ENCODE measurements at regions not wholly inside any gene's neighbourhood (a gene's known extent, or its start where the extent isn't known, plus 50 kb on each side); places are given as distances from the start of the nearest gene placed in this dataset.
"Not testable (repeated sequence)": the region's sequence is repeated elsewhere in the genome, so short reads cannot be mapped to it uniquely, and the experiment has no call there.

DNA sequence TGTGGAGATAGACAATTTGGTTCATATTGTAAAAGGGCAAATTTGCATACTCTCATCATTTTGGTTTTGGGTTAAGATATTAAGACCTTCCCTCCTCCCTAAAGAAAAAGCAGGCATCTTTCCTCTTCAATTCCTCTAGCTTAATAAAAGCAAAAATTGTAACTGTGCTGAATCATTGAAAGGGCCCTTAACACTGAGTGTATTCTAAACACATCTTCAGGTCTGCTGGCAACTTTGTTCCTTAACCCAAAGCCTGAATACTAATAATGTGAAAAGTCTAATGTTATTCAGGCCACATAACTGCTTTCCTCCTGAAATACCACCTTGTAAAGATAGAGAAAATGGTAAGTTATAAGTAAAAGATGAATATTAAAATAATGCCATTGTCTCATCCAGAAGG is 1200.5 kb upstream of the FAM98A start:
- Histone ChIP-seq H3K4me1 (no peaks in the 10 kb centered on the region), H3K36me3 (no peaks in the 10 kb centered on the region), H3K4me3 (no peak overlapping the region), H3K9me3 (no peaks in the 10 kb centered on the region), H3K27me3 (no peaks in the 10 kb centered on the region), H3K27ac (no peak overlapping the region)
- no peak for ATAC-seq
- TF ChIP-seq, protein P1, sequence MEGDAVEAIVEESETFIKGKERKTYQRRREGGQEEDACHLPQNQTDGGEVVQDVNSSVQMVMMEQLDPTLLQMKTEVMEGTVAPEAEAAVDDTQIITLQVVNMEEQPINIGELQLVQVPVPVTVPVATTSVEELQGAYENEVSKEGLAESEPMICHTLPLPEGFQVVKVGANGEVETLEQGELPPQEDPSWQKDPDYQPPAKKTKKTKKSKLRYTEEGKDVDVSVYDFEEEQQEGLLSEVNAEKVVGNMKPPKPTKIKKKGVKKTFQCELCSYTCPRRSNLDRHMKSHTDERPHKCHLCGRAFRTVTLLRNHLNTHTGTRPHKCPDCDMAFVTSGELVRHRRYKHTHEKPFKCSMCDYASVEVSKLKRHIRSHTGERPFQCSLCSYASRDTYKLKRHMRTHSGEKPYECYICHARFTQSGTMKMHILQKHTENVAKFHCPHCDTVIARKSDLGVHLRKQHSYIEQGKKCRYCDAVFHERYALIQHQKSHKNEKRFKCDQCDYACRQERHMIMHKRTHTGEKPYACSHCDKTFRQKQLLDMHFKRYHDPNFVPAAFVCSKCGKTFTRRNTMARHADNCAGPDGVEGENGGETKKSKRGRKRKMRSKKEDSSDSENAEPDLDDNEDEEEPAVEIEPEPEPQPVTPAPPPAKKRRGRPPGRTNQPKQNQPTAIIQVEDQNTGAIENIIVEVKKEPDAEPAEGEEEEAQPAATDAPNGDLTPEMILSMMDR (IDR thresholded peaks at IDR 0.05) = no peak
- TF ChIP-seq EP300 (IDR thresholded peaks at IDR 0.05) = no peak
- TF ChIP-seq POLR2A (IDR thresholded peaks at IDR 0.05) = no peak
- TF ChIP-seq POLR2AphosphoS5 (IDR thresholded peaks at IDR 0.05) = no peak

DNA sequence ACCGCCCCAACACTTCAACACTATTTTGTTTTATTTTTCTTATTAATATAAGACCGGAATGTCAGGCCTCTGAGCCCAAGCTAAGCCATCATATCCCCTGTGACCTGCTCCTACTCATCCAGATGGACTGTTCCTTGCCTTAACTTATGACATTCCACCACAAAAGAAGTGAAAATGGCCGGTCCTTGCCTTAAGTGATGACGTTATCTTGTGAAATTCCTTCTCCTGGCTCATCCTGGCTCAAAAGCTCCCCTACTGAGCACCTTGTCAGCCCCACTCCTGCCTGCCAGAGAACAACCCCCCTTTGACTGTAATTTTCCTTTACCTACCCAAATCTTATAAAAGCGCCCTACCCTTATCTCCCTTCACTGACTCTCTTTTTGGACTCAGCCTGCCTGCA is 1196.5 kb upstream of the FAM98A start:
- H3K27ac ChIP-seq, ATAC-seq, H3K27me3 ChIP-seq, H3K4me3 ChIP-seq, H3K36me3 ChIP-seq, H3K4me1 ChIP-seq, H3K9me3 ChIP-seq: not testable (repeated sequence)
- 70 to 74% methylated on average over 4 to 5 of the region's 5 CpGs for WGBS, 2 donors (ENCODE audit: low coverage in 1 of 2)

DNA sequence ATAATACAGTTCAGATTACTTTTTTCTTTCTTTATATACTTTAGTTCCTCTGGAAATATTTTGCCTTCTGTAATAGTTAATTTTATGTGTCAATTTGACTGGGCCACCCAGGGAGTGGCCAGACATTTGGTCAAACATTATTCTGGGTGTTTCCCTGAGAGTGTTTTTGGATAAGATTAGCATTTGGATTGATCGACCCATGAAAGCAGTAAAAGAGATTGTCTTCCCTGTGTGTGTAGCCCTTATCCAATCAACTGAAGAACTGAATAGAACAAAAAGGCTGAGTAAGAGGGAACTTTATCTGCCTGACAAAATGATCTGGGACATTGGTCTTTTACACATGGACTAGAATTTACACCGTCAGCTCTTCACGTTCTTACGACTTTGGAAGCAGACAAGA is 1190.1 kb upstream of the FAM98A start:
- 52 to 85% methylated on average over 3 to 4 of the region's 4 CpGs for WGBS, 2 donors (ENCODE audit: low coverage in 1 of 2)
- ATAC-seq = no peak
- Histone ChIP-seq H3K27me3 (no peaks in the 10 kb centered on the region), H3K4me1 (no peaks in the 10 kb centered on the region), H3K9me3 (no peaks in the 10 kb centered on the region), H3K36me3 (no peaks in the 10 kb centered on the region), H3K27ac (no peak overlapping the region), H3K4me3 (no peak overlapping the region)
- no peak for TF ChIP-seq EP300 (IDR thresholded peaks at IDR 0.05)
- no peak for TF ChIP-seq POLR2A (IDR thresholded peaks at IDR 0.05)
- TF ChIP-seq, protein P1 (IDR thresholded peaks at IDR 0.05) = no peak
- no peak for TF ChIP-seq POLR2AphosphoS5 (IDR thresholded peaks at IDR 0.05)

DNA sequence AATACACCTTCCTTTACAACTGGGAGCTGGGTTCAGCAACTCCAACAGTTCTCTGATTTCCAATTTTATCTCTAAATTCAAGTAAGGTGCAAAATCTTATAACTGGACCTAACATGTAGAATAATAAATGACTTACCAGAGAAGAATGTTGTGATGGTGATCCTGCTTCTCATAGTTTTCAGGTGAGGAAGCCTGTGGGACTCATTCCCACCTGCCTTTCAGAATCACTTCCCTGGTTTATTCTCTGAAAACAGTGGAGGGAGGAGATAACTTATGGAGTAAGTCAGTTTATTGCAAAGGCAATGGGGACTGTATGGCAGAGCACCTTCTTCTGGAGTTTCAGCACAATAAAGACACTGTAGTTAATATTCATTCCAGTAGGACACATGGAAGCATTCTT is 1188.2 kb upstream of the FAM98A start:
- ATAC-seq = no peak
- H3K9me3 ChIP-seq = no peaks in the 10 kb centered on the region
- no peak for TF ChIP-seq POLR2A (IDR thresholded peaks at IDR 0.05)
- no peaks in the 10 kb centered on the region for H3K36me3 ChIP-seq
- no peak overlapping the region for H3K4me3 ChIP-seq
- H3K4me1 ChIP-seq = no peaks in the 10 kb centered on the region
- H3K27me3 ChIP-seq = no peaks in the 10 kb centered on the region
- H3K27ac ChIP-seq = no peak overlapping the region

DNA sequence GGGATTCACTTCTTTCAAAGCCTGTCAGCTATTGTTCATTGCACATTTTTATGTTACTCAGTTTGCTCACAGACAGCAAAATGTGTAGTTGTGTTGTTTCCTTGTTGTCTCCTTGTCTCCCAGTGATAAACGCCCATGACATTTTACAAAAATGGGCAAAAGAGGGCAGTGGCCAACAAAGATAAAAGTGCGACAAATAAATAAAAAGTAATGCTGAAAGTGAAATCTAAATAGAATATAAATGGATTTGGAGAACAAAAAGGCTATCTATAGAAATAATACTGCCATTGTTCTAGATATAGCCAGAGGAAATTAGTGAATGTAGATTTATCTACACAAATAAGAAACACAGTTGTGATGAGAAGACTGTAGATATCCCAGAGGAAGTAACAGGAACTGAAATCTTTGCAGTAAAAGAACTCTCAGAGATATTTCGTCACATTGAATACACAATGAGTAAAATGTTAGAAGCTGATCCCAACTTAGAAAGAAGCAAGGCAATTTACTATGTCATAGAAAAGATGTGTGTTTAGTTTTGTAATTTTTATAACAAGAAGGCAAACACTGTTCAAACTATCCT is 1186.2 kb upstream of the FAM98A start:
- TF ChIP-seq, protein P1 (IDR thresholded peaks at IDR 0.05) = no peak
- TF ChIP-seq EP300 (IDR thresholded peaks at IDR 0.05) (no peak), POLR2A (IDR thresholded peaks at IDR 0.05) (no peak)
- H3K27me3 ChIP-seq = no peaks in the 10 kb centered on the region
- H3K4me3 ChIP-seq = no peak overlapping the region
- ATAC-seq = no peak
- 63 to 90% methylated on average over 2 to 3 of the region's 3 CpGs for WGBS, 2 donors (ENCODE audit: low coverage in 1 of 2)
- H3K27ac ChIP-seq = no peak overlapping the region
- no peaks in the 10 kb centered on the region for H3K9me3 ChIP-seq
- H3K36me3 ChIP-seq = no peaks in the 10 kb centered on the region
- no peaks in the 10 kb centered on the region for H3K4me1 ChIP-seq

DNA sequence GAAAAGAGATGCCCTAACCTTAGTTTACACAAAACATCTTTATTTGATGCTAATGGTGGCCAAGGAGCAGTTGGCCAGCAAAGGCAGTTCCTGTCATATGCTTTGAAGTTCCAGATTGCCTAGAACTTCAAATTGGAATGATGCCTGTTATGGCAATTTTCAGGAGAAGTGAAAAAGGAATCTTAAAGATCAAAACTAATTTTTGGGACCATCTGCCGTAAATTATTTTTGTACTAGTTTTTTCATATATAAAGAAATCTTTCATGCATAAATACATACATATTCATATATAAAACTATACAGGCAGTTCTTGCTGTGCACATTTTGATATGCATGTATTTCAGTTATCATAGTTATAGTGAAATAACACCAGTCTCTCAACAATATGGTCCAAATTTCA is 1185.6 kb upstream of the FAM98A start:
- no peaks in the 10 kb centered on the region for H3K36me3 ChIP-seq
- no peak overlapping the region for H3K4me3 ChIP-seq
- ATAC-seq = no peak
- WGBS, 2 donors (ENCODE audit: low coverage in 1 of 2) = 89 to 96% methylated on average over 1 of the region's 1 CpG
- H3K4me1 ChIP-seq = no peaks in the 10 kb centered on the region
- H3K27ac ChIP-seq = no peak overlapping the region
- no peaks in the 10 kb centered on the region for H3K27me3 ChIP-seq
- H3K9me3 ChIP-seq = no peaks in the 10 kb centered on the region
- TF ChIP-seq POLR2A (IDR thresholded peaks at IDR 0.05) = no peak
- TF ChIP-seq EP300 (IDR thresholded peaks at IDR 0.05) = no peak
- TF ChIP-seq POLR2AphosphoS5 (IDR thresholded peaks at IDR 0.05) = no peak
- TF ChIP-seq, protein P1 (IDR thresholded peaks at IDR 0.05) = no peak

DNA sequence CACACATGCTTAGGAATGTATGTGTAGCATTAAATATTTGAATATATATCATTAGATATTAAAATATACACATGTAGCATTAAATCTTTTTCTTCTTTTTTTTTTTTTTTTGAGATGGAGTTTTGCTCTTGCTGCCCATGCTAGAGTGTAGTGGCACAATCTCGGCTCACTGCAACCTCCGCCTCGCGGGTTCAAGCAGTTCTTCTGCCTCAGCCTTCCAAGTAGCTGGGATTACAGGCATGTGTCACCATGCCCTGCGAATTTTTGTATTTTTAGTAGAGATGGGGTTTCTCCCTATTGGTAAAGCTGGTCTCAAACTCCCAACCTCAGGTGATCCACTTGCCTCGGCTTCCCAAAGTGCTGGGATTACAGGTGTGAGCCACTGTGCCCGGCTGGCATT is 1151.6 kb upstream of the FAM98A start:
- H3K27me3 ChIP-seq, H3K4me1 ChIP-seq, H3K9me3 ChIP-seq, H3K27ac ChIP-seq, ATAC-seq, H3K36me3 ChIP-seq, H3K4me3 ChIP-seq: not testable (repeated sequence)
- WGBS, 2 donors (ENCODE audit: low coverage in 1 of 2) = 88 to 100% methylated on average over 1 to 7 of the region's 7 CpGs
